ENCODE measurements at regions not wholly inside any gene's neighbourhood (a gene's known extent, or its start where the extent isn't known, plus 50 kb on each side); places are given as distances from the start of the nearest gene placed in this dataset.

DNA sequence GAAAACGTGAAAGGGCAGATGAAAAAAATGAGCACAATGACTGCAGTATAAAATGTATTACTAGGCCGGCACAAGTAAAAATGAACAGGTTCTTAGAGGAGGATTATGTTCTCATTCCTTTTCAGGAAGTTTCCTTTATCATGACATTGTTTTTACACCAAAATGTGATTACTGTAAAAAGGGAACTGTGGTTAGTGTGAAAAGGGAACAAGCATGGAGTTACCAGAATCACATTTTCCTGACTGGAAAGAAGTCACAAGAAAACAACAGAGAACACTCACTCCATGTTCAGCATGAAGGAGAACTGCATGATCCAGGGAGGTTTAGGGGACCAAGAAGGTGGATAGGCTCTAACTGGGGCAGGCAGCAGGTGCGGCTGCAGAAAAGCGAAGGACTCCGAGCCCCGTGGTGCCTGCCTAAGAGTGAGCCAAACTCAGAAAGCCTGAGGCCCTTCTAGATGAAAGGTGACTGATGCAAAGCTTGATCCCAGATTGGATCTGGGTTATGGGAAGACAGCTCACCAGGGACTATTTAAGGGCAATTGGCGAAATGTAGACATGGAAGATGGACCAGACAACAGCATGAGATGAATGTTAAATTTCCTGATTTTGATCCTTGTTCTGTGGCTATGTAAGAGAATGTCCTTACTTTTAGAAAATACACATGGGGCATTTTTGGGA, 77.3 kb downstream of the CCR1 start:
- dilution Hi-C loops (cut with HindIII; ENCODE audit: low sequenced_read_pairs, unreplicated experiment), result no loop called here
- Histone ChIP-seq H2BK20ac (ENCODE audit: low read depth, low read length) (no peak overlapping the region), H4K5ac (ENCODE audit: low read depth, low read length) (no peak overlapping the region), H3K27me3 (ENCODE audit: control insufficient read depth, insufficient read depth, low read length) (peaks cover 29% of the 10 kb centered on the region), H3K23ac (ENCODE audit: low read depth, low read length) (no peak overlapping the region), H4K91ac (ENCODE audit: insufficient read depth, low read depth, low read length) (no peak overlapping the region), H3K27ac (ENCODE audit: insufficient read depth, low read length) (no peak overlapping the region), H3K4me2 (ENCODE audit: low read depth, low read length) (no peak overlapping the region), H2AK9ac (replicated peaks; ENCODE audit: low read depth, low read length, poor library complexity) (no peak overlapping the region), H3K4me3 (ENCODE audit: insufficient read depth, low read depth, low read length) (no peak overlapping the region), H4K20me1 (ENCODE audit: insufficient read depth, low read length) (no peaks in the 10 kb centered on the region), H3K4me1 (ENCODE audit: control insufficient read depth, insufficient read depth, low read length) (peaks cover 2% of the 10 kb centered on the region; the same call in 1 of the 2 replicates), H2BK120ac (ENCODE audit: low read depth, low read length) (no peak overlapping the region), H2AFZ (replicated peaks; ENCODE audit: low read length, poor library complexity) (no peak overlapping the region), H3K9me1 (ENCODE audit: insufficient read depth, low read length) (no peaks in the 10 kb centered on the region), H3K36me3 (ENCODE audit: control insufficient read depth, insufficient read depth, low read length) (no peaks in the 10 kb centered on the region), H2BK15ac (ENCODE audit: low read depth, low read length) (no peak overlapping the region), H2BK5ac (ENCODE audit: low read depth, low read length, poor library complexity, severe bottlenecking) (no peak overlapping the region), H3K9me3 (ENCODE audit: control insufficient read depth, insufficient read depth, low read length) (no peaks in the 10 kb centered on the region), H2AK5ac (ENCODE audit: low read depth, low read length) (no peak overlapping the region), H3K18ac (ENCODE audit: low read depth, low read length) (no peak overlapping the region), H4K8ac (ENCODE audit: low read depth in 2 of 2, low read length in 2 of 2) (no peak overlapping the region), H3K79me1 (ENCODE audit: low read depth in 1 of 2, low read length in 2 of 2) (no peaks in the 10 kb centered on the region), H3K14ac (replicated peaks; ENCODE audit: low read depth, low read length) (no peak overlapping the region), H3K9ac (ENCODE audit: low read depth, low read length) (no peak overlapping the region), H3K56ac (ENCODE audit: extremely low read depth, insufficient read depth, low read length) (no peak overlapping the region), H3K4ac (ENCODE audit: low read depth, low read length) (no peak overlapping the region)
- in situ Hi-C loops (cut with MboI; ENCODE audit: low sequenced_read_pairs), result no loop called here
- ChIA-PET POLR2A (ENCODE audit: unreplicated experiment) (no interaction called here), CTCF (no interaction called here)
- DNase-seq (no peak), ATAC-seq (ENCODE audit: low read depth) (no peak)
- WGBS, 2 experiments (ENCODE audit: extremely low coverage in 2 of 2, insufficient read length in 1 of 2), result 84% methylated on average over 5 of the region's 7 CpGs; no CpG with 5 or more reads in 1 of the 2 experiments
- no peak for TF ChIP-seq CHD1 (IDR thresholded peaks at IDR 0.05; ENCODE audit: low read depth, low read length)
- no peak for TF ChIP-seq BHLHE40 (IDR thresholded peaks at IDR 0.05; ENCODE audit: low read depth, low read length)
- no peak for TF ChIP-seq SMC3 (IDR thresholded peaks at IDR 0.05; ENCODE audit: low read depth, low read length)
- no peak for TF ChIP-seq RFX5 (IDR thresholded peaks at IDR 0.05; ENCODE audit: low read depth, low read length)
- TF ChIP-seq CTCF (conservative IDR thresholded peaks at IDR 0.05; ENCODE audit: low read depth, low read length), result no peak
- TF ChIP-seq FOS (IDR thresholded peaks at IDR 0.05; ENCODE audit: low read depth, low read length), result no peak
- TF ChIP-seq MAFK (IDR thresholded peaks at IDR 0.05; ENCODE audit: low read depth, low read length), result no peak
- TF ChIP-seq RCOR1 (IDR thresholded peaks at IDR 0.05; ENCODE audit: insufficient replicate concordance, low read length), result no peak
- no TSS peak for BruUV-seq (replicated peaks)
- intact Hi-C loops (cut with micrococcal nuclease), result no loop called here

Data from IMR-90 (cell line).